ENCODE measurements at regions not wholly inside any gene's neighbourhood (a gene's known extent, or its start where the extent isn't known, plus 50 kb on each side); places are given as distances from the start of the nearest gene placed in this dataset.

DNA sequence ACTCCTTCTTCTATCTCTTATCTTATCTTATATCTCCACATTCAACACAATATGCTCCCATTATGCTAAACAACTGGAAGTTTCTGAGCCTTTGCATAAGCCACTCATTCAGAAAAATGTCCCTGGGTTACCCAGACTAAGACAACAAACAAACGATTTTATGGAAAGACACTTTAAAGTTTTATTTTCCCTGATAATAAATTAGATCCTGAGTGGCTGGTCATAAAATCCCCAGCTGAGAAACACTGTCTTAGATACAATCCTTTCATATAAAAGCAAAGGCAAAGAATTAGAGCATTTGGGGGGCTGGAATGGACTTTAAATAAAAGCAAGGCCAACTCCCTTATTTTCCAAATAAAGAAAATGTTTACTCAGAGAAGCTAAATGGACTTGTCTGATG lies 322.3 kb downstream of the GBE1 start:
- Histone ChIP-seq H3K36me3 (ENCODE audit: control insufficient read depth in 2 of 2, insufficient read depth in 2 of 2, low read length in 1 of 2) (no peaks in the 10 kb centered on the region), H3K4me3 (ENCODE audit: low read length in 2 of 2) (no peak overlapping the region), H3K27me3 (ENCODE audit: control insufficient read depth in 2 of 2, insufficient read depth in 1 of 2, low read length in 1 of 2) (no peaks in the 10 kb centered on the region), H3K27ac (ENCODE audit: low read depth in 1 of 2, low read length in 1 of 2) (no peak overlapping the region), H3K9me3 (ENCODE audit: control insufficient read depth in 2 of 2, insufficient read depth in 1 of 2, low read length in 1 of 2) (no peaks in the 10 kb centered on the region), H3K4me1 (ENCODE audit: control insufficient read depth in 2 of 2, insufficient read depth in 2 of 2, low read length in 2 of 2) (no peaks in the 10 kb centered on the region)
- DNase-seq (ENCODE audit: low read depth in 6 of 9, low spot score in 9 of 9), result no peak
- WGBS, result 72% methylated on average over 1 of the region's 1 CpG

DNA sequence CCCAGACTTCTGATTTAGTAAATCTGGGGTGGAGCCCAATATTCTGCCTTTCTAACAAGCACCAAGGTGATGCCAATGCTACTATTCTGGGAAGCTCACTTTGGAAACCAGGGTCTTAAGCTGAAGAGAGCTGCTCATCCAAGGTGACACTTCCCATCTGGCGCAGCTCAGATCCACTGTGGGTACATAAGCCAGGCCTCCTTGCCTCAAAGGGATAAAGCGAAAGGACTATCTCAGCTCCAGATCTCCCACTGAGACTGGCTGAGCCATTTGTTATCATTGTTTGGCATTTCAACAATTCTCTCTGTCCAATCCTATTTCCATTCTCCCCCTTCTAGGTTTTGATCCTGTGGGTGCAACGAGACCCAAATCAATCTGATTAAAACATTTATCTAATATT lies 323.8 kb downstream of the GBE1 start:
- no peaks in the 10 kb centered on the region for H3K4me1 ChIP-seq (ENCODE audit: control insufficient read depth in 2 of 2, insufficient read depth in 2 of 2, low read length in 2 of 2)
- no peaks in the 10 kb centered on the region for H3K27me3 ChIP-seq (ENCODE audit: control insufficient read depth in 2 of 2, insufficient read depth in 1 of 2, low read length in 1 of 2)
- no peaks in the 10 kb centered on the region for H3K36me3 ChIP-seq (ENCODE audit: control insufficient read depth in 2 of 2, insufficient read depth in 2 of 2, low read length in 1 of 2)
- WGBS, result 88% methylated on average over 3 of the region's 3 CpGs
- DNase-seq (ENCODE audit: low read depth in 6 of 9, low spot score in 9 of 9), result no peak
- H3K4me3 ChIP-seq (ENCODE audit: low read length in 2 of 2), result no peak overlapping the region
- H3K27ac ChIP-seq (ENCODE audit: low read depth in 1 of 2, low read length in 1 of 2), result no peak overlapping the region
- no peaks in the 10 kb centered on the region for H3K9me3 ChIP-seq (ENCODE audit: control insufficient read depth in 2 of 2, insufficient read depth in 1 of 2, low read length in 1 of 2)

DNA sequence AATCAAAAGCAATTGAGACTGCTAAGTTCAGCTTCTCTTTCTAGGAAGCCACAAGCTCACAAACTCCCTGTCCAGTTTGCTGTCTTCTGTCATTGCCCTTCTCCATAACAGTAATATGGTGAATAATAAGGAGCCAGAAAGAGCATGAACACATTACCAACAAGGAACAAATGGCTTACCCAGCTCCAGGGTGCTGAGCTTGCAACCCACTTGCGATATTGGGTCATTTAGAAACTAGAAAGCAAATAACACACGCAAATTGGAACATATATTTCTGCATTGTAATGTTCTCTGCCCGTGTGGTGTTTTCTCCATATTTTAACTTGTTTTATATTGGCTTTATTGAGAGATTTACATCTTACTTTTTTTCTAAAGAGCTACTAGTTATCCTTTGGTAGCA lies 325.3 kb downstream of the GBE1 start:
- Histone ChIP-seq H3K4me3 (ENCODE audit: low read length in 2 of 2) (no peak overlapping the region), H3K9me3 (ENCODE audit: control insufficient read depth in 2 of 2, insufficient read depth in 1 of 2, low read length in 1 of 2) (no peaks in the 10 kb centered on the region), H3K4me1 (ENCODE audit: control insufficient read depth in 2 of 2, insufficient read depth in 2 of 2, low read length in 2 of 2) (no peaks in the 10 kb centered on the region), H3K27ac (ENCODE audit: low read depth in 1 of 2, low read length in 1 of 2) (no peak overlapping the region), H3K36me3 (ENCODE audit: control insufficient read depth in 2 of 2, insufficient read depth in 2 of 2, low read length in 1 of 2) (no peaks in the 10 kb centered on the region), H3K27me3 (ENCODE audit: control insufficient read depth in 2 of 2, insufficient read depth in 1 of 2, low read length in 1 of 2) (no peaks in the 10 kb centered on the region)
- WGBS, result 94% methylated on average over 3 of the region's 3 CpGs
- no peak for DNase-seq (ENCODE audit: low read depth in 6 of 9, low spot score in 9 of 9)

DNA sequence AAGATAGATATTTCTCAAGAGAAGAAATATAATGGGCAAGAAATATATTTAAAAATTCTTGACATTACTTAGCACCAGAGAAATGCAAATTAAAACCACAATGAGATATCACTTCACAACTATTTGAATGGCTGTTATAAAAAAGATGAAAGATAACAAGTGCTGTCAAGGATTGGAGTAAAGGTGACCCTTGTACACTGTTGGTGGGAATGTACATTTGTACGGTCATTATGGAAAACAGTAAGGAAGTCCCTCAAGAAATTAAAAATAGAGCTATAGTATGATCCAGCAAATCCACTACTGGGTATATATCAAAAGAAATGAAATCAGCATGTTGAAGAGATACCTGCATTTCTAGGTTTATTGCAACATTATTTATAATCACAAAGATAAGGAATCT lies 326.4 kb downstream of the GBE1 start:
- no peaks in the 10 kb centered on the region for H3K36me3 ChIP-seq (ENCODE audit: control insufficient read depth in 2 of 2, insufficient read depth in 2 of 2, low read length in 1 of 2)
- no peaks in the 10 kb centered on the region for H3K9me3 ChIP-seq (ENCODE audit: control insufficient read depth in 2 of 2, insufficient read depth in 1 of 2, low read length in 1 of 2)
- no peak overlapping the region for H3K27ac ChIP-seq (ENCODE audit: low read depth in 1 of 2, low read length in 1 of 2)
- no peak for DNase-seq (ENCODE audit: low read depth in 6 of 9, low spot score in 9 of 9)
- no peak overlapping the region for H3K4me3 ChIP-seq (ENCODE audit: low read length in 2 of 2)
- no peaks in the 10 kb centered on the region for H3K27me3 ChIP-seq (ENCODE audit: control insufficient read depth in 2 of 2, insufficient read depth in 1 of 2, low read length in 1 of 2)
- H3K4me1 ChIP-seq (ENCODE audit: control insufficient read depth in 2 of 2, insufficient read depth in 2 of 2, low read length in 2 of 2), result no peaks in the 10 kb centered on the region
- 99% methylated on average over 1 of the region's 1 CpG for WGBS

- Histone ChIP-seq H3K4me3 (ENCODE audit: low read length in 2 of 2) (no peak overlapping the region), H3K4me1 (ENCODE audit: control insufficient read depth in 2 of 2, insufficient read depth in 2 of 2, low read length in 2 of 2) (no peaks in the 10 kb centered on the region), H3K27me3 (ENCODE audit: control insufficient read depth in 2 of 2, insufficient read depth in 1 of 2, low read length in 1 of 2) (no peaks in the 10 kb centered on the region), H3K27ac (ENCODE audit: low read depth in 1 of 2, low read length in 1 of 2) (no peak overlapping the region), H3K9me3 (ENCODE audit: control insufficient read depth in 2 of 2, insufficient read depth in 1 of 2, low read length in 1 of 2) (no peaks in the 10 kb centered on the region), H3K36me3 (ENCODE audit: control insufficient read depth in 2 of 2, insufficient read depth in 2 of 2, low read length in 1 of 2) (no peaks in the 10 kb centered on the region)
- 81% methylated on average over 3 of the region's 3 CpGs for WGBS
- no peak for DNase-seq (ENCODE audit: low read depth in 6 of 9, low spot score in 9 of 9)
Observed at GRCh38 chr3:81434161-81434560, 327.3 kb downstream of the GBE1 start.

GRCh38 chr3:81433675-81434074 lies 327.8 kb downstream of the GBE1 start:
- H3K27me3 ChIP-seq (ENCODE audit: control insufficient read depth in 2 of 2, insufficient read depth in 1 of 2, low read length in 1 of 2), result no peaks in the 10 kb centered on the region
- H3K27ac ChIP-seq (ENCODE audit: low read depth in 1 of 2, low read length in 1 of 2), result no peak overlapping the region
- no peaks in the 10 kb centered on the region for H3K4me1 ChIP-seq (ENCODE audit: control insufficient read depth in 2 of 2, insufficient read depth in 2 of 2, low read length in 2 of 2)
- no peak overlapping the region for H3K4me3 ChIP-seq (ENCODE audit: low read length in 2 of 2)
- DNase-seq (ENCODE audit: low read depth in 6 of 9, low spot score in 9 of 9), result no peak
- WGBS, result 90% methylated on average over 3 of the region's 3 CpGs
- H3K9me3 ChIP-seq (ENCODE audit: control insufficient read depth in 2 of 2, insufficient read depth in 1 of 2, low read length in 1 of 2), result no peaks in the 10 kb centered on the region
- H3K36me3 ChIP-seq (ENCODE audit: control insufficient read depth in 2 of 2, insufficient read depth in 2 of 2, low read length in 1 of 2), result no peaks in the 10 kb centered on the region

GRCh38 chr3:81432456-81432855 lies 329.0 kb downstream of the GBE1 start:
- H3K36me3 ChIP-seq (ENCODE audit: control insufficient read depth in 2 of 2, insufficient read depth in 2 of 2, low read length in 1 of 2), result no peaks in the 10 kb centered on the region
- H3K27me3 ChIP-seq (ENCODE audit: control insufficient read depth in 2 of 2, insufficient read depth in 1 of 2, low read length in 1 of 2), result no peaks in the 10 kb centered on the region
- H3K4me1 ChIP-seq (ENCODE audit: control insufficient read depth in 2 of 2, insufficient read depth in 2 of 2, low read length in 2 of 2), result no peaks in the 10 kb centered on the region
- no peaks in the 10 kb centered on the region for H3K9me3 ChIP-seq (ENCODE audit: control insufficient read depth in 2 of 2, insufficient read depth in 1 of 2, low read length in 1 of 2)
- H3K4me3 ChIP-seq (ENCODE audit: low read length in 2 of 2), result no peak overlapping the region
- H3K27ac ChIP-seq (ENCODE audit: low read depth in 1 of 2, low read length in 1 of 2), result no peak overlapping the region
- WGBS, result 89% methylated on average over 2 of the region's 2 CpGs
- no peak for DNase-seq (ENCODE audit: low read depth in 6 of 9, low spot score in 9 of 9)

GRCh38 chr3:81426826-81427577 lies 334.4 kb downstream of the GBE1 start:
- 94% methylated on average over 6 of the region's 6 CpGs for WGBS
- H3K27me3 ChIP-seq (ENCODE audit: control insufficient read depth in 2 of 2, insufficient read depth in 1 of 2, low read length in 1 of 2), result no peaks in the 10 kb centered on the region
- H3K36me3 ChIP-seq (ENCODE audit: control insufficient read depth in 2 of 2, insufficient read depth in 2 of 2, low read length in 1 of 2), result no peaks in the 10 kb centered on the region
- H3K27ac ChIP-seq (ENCODE audit: low read depth in 1 of 2, low read length in 1 of 2), result no peak overlapping the region
- no peak overlapping the region for H3K4me3 ChIP-seq (ENCODE audit: low read length in 2 of 2)
- no peaks in the 10 kb centered on the region for H3K9me3 ChIP-seq (ENCODE audit: control insufficient read depth in 2 of 2, insufficient read depth in 1 of 2, low read length in 1 of 2)
- no peak for DNase-seq (ENCODE audit: low read depth in 6 of 9, low spot score in 9 of 9)
- H3K4me1 ChIP-seq (ENCODE audit: control insufficient read depth in 2 of 2, insufficient read depth in 2 of 2, low read length in 2 of 2), result no peaks in the 10 kb centered on the region

DNA sequence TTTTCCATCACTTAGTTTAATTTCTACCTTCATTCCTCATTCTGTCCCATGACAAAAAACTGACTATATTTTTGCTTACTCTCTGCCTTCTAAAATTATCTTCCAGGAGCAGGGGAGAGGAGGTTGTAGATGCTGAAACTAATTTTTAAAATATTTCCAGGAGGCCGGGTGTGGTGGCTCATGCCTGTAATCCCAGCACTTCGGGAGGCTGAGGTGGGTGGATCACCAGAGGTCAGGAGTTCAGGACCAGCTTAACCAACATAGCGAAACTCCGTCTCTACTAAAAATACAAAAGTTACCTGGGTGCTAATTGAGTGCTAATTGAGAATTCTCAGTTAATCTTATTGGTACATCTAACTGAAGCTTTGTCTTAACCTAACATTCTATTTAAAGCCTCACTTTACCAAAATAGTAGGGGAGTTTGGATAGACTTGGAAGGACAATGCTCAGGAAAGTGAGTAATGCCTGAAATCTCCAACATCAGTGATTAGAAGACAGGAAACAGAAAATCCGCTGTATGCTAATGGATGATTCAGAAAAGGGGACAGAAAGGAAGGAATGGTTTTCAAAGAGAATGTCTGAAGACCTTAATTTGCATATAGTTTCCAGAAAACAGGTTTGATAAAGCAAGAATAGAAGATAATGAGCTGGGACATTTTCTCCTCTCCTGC lies 336.1 kb downstream of the GBE1 start:
- no peaks in the 10 kb centered on the region for H3K36me3 ChIP-seq (ENCODE audit: control insufficient read depth in 2 of 2, insufficient read depth in 2 of 2, low read length in 1 of 2)
- 92% methylated on average over 5 of the region's 5 CpGs for WGBS
- H3K27ac ChIP-seq (ENCODE audit: low read depth in 1 of 2, low read length in 1 of 2), result no peak overlapping the region
- no peaks in the 10 kb centered on the region for H3K4me1 ChIP-seq (ENCODE audit: control insufficient read depth in 2 of 2, insufficient read depth in 2 of 2, low read length in 2 of 2)
- H3K4me3 ChIP-seq (ENCODE audit: low read length in 2 of 2), result no peak overlapping the region
- H3K27me3 ChIP-seq (ENCODE audit: control insufficient read depth in 2 of 2, insufficient read depth in 1 of 2, low read length in 1 of 2), result no peaks in the 10 kb centered on the region
- H3K9me3 ChIP-seq (ENCODE audit: control insufficient read depth in 2 of 2, insufficient read depth in 1 of 2, low read length in 1 of 2), result no peaks in the 10 kb centered on the region
- no peak for DNase-seq (ENCODE audit: low read depth in 6 of 9, low spot score in 9 of 9)

All from thymus (tissue), 11 donors.